ENCODE measurements at regions not wholly inside any gene's neighbourhood (a gene's known extent, or its start where the extent isn't known, plus 50 kb on each side); places are given as distances from the start of the nearest gene placed in this dataset.

DNA sequence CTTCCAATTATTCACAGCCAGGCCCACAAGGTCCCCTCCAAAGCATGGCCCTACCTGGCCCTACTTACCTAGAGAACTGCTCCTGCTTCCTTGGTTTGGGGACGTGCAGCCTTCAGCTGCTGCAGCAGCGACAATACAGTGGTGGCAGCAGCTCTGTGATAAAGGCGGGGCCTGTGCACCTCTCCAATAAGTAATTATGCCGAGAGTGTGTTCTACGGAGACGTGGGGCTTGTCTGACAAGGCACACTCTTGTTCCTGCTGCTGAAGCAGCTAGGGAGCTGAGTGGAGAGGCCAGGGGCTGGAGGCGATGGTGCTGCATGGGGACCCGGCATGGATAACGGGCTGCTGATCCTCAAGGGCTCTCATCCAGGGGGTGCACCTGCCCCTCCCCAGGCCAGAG lies 98.0 kb upstream of the THY1 start:
- TF ChIP-seq CTCF (IDR thresholded peaks at IDR 0.05; ENCODE audit: borderline replicate concordance, insufficient read depth, low read depth, low read length) = no peak
- no peak overlapping the region for H3K4me3 ChIP-seq (ENCODE audit: low read depth, low read length)

DNA sequence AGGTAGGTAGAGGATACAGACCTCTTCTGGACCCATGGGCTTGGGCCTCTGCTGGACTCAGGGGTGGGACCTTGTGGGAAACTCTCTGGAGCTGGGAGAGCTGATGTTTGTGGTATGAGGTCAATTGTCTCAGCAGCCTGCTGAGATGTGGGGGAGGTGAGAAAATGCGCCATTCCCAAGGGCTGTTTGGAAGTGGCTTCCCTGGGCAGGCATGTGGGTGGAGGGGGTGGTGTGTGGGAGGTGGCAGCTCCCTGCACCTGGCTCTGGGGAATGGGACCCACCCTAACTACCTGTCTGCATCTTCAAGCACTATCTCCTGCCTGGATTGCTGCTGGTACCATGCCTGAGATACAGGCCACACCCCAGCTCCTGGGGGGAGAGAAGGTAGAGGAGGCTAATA lies 97.4 kb upstream of the THY1 start:
- no peak for TF ChIP-seq CTCF (IDR thresholded peaks at IDR 0.05; ENCODE audit: borderline replicate concordance, insufficient read depth, low read depth, low read length)
- no peak overlapping the region for H3K4me3 ChIP-seq (ENCODE audit: low read depth, low read length)

DNA sequence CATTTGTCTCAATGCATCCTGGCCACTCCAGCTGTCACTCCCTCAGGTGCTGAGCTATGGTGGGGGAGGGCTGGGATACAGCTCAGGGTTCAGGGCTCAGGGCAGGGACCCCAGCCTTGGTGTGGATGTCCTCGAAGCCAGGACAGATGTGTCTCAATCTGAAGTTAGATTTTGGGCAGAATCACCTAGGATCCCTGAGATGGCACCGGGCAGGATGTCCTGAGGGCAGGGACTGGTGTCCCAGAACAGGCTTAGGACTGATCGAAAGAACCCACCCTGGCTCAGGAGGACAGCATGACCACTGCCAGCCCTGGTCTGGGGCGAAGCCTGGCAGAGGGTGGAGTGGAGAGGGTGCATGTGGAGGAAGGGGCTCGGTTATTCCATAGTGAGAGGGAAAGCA lies 96.8 kb upstream of the THY1 start:
- H3K4me3 ChIP-seq (ENCODE audit: low read depth, low read length) = no peak overlapping the region
- no peak for TF ChIP-seq CTCF (IDR thresholded peaks at IDR 0.05; ENCODE audit: borderline replicate concordance, insufficient read depth, low read depth, low read length)

GRCh38 chr11:119518746-119519730 lies 96.1 kb upstream of the THY1 start:
- H3K4me3 ChIP-seq (ENCODE audit: low read depth, low read length) = no peak overlapping the region
- TF ChIP-seq CTCF (IDR thresholded peaks at IDR 0.05; ENCODE audit: borderline replicate concordance, insufficient read depth, low read depth, low read length) = no peak

- no peak for TF ChIP-seq CTCF (IDR thresholded peaks at IDR 0.05; ENCODE audit: borderline replicate concordance, insufficient read depth, low read depth, low read length)
Measured at GRCh38 chr11:119515771-119516400, 92.9 kb upstream of the THY1 start.

GRCh38 chr11:119513806-119514170 lies 90.8 kb upstream of the THY1 start:
- TF ChIP-seq CTCF (IDR thresholded peaks at IDR 0.05; ENCODE audit: borderline replicate concordance, insufficient read depth, low read depth, low read length) = no peak
- H3K4me3 ChIP-seq (ENCODE audit: low read depth, low read length) = no peak overlapping the region

More at GRCh38 chr11:119515771-119516400, 92.9 kb upstream of the THY1 start:
- no peak overlapping the region for H3K4me3 ChIP-seq (ENCODE audit: low read depth, low read length)

Data from GM12875 (cell line).